Bronchial epithelial cell (primary cell): ENCODE measurements at regions not wholly inside any gene's neighbourhood (a gene's known extent, or its start where the extent isn't known, plus 50 kb on each side); places are given as distances from the start of the nearest gene placed in this dataset.
A peak's percentile ranks its signal among the peaks of the same experiment; 100 is the strongest.

Experiments
- DNase-seq: peaks from one replicate; pipeline ENCODE4 v3.0.0-alpha.2; 2010; ENCODE audit warnings: low read depth
- FAIRE-seq: peaks from 2 replicates; lab custom pipeline; 2011; peaks lifted over from hg19 to GRCh38; lab: Jason Lieb, UNC
- H3K27me3 ChIP-seq: 2 replicates; pipeline ENCODE4 v1.5.1; 2011; ENCODE audit warnings: low read length; ENCODE audit not compliant: control insufficient read depth, insufficient read depth
- H3K36me3 ChIP-seq: 2 replicates; pipeline ENCODE4 v1.5.1; 2011; ENCODE audit warnings: low read length; ENCODE audit not compliant: control insufficient read depth, insufficient read depth
- H3K4me3 ChIP-seq: 2 replicates; pipeline ENCODE4 v1.5.1; 2011; ENCODE audit warnings: mild to moderate bottlenecking, low read depth, low read length, control low read depth
- CTCF ChIP-seq: IDR thresholded peaks from 2 replicates; pipeline ENCODE4 v1.5.1; 2011; ENCODE audit warnings: mild to moderate bottlenecking, moderate library complexity, low read length, control low read depth, inconsistent platforms; ENCODE audit not compliant: insufficient read depth, severe bottlenecking

- Histone ChIP-seq H3K36me3 (no peaks in the 10 kb centered on the region), H3K4me3 (no peak overlapping the region), H3K27me3 (no peaks in the 10 kb centered on the region)
- DNase-seq (peak; percentile 43), FAIRE-seq (no peak)
- TF ChIP-seq CTCF: no peak
Observed at GRCh38 chr6:145233955-145234354, 501.4 kb downstream of the EPM2A start.

GRCh38 chr6:145235207-145235606 lies 500.1 kb downstream of the EPM2A start:
- TF ChIP-seq CTCF: no peak
- DNase-seq: no peak
- Histone ChIP-seq H3K4me3 (no peak overlapping the region), H3K27me3 (no peaks in the 10 kb centered on the region), H3K36me3 (no peaks in the 10 kb centered on the region)
- no peak for FAIRE-seq

GRCh38 chr6:145238787-145239186 lies 496.5 kb downstream of the EPM2A start:
- no peak overlapping the region for H3K4me3 ChIP-seq
- no peak for FAIRE-seq
- no peak for TF ChIP-seq CTCF
- DNase-seq: no peak
- no peaks in the 10 kb centered on the region for H3K27me3 ChIP-seq
- H3K36me3 ChIP-seq: no peaks in the 10 kb centered on the region

- peak; percentile 80 for DNase-seq
- H3K36me3 ChIP-seq: no peaks in the 10 kb centered on the region
- TF ChIP-seq CTCF: no peak
- H3K27me3 ChIP-seq: no peaks in the 10 kb centered on the region
- H3K4me3 ChIP-seq: no peak overlapping the region
- FAIRE-seq: no peak
Observed at GRCh38 chr6:145241039-145241438, 494.3 kb downstream of the EPM2A start.

DNA sequence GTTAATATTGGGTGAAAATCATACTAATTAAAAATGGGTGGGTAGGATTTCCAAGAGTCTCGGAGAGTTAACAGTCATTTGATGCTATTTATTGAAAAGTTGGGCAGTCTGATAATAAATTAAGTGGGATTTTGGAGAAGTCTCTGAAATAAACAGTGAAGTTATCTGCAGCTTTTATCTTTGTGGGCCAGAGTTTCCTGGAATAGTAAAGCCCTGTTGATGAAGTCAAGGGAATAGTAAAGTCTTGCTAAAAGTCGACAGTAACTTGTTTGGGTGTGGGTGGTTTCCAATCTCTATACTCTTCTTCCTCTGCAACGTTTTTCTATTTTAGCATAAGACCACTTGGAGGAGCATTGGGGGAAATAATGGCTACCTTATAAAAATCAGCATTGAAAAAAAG lies 493.6 kb downstream of the EPM2A start:
- no peak for TF ChIP-seq CTCF
- no peaks in the 10 kb centered on the region for H3K36me3 ChIP-seq
- H3K27me3 ChIP-seq: no peaks in the 10 kb centered on the region
- FAIRE-seq (no peak), DNase-seq (no peak)
- H3K4me3 ChIP-seq: no peak overlapping the region

DNA sequence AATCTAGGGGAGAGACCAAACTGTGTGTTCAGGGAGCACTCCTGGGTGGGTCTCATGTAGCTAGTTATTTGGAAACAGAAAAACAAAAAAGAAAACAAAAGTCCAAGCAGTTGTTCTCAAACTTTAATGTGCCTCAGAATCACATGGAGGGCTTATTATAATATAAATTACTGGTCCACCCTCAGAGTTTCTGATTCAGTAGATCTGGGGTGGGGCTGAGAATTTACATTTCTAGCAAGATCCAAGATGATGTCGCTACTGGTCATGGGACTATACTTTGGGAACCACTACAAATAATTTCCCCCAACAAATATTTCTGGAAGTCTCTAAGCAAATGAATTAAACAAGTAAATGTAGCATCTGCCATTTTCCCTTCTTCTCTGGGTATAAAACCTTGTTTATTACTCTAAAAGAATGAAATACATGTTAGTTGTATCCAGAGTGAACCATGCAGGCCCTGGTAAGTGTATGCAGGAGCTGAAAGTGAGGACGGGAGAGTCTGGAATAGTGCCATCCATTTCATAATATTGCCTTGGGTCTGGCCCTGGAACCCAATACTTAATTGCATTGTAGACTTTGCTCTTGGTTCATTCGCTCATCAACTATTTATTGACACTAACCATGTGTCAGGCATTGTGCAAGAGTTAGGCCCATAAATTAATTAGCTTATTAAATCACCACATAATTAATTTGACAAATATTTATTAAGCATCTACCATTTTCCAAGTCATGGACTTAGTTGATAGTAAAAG lies 490.8 kb downstream of the EPM2A start:
- H3K27me3 ChIP-seq: no peaks in the 10 kb centered on the region
- peak; percentile 23 for DNase-seq
- TF ChIP-seq CTCF: no peak

More for the DNA sequence above, 490.8 kb downstream of the EPM2A start:
- H3K36me3 ChIP-seq: no peaks in the 10 kb centered on the region
- no peak overlapping the region for H3K4me3 ChIP-seq
- FAIRE-seq: no peak
